Glomerular endothelial cell (primary cell): ENCODE measurements at regions not wholly inside any gene's neighbourhood (a gene's known extent, or its start where the extent isn't known, plus 50 kb on each side); places are given as distances from the start of the nearest gene placed in this dataset.
"Not testable (repeated sequence)": the region's sequence is repeated elsewhere in the genome, so short reads cannot be mapped to it uniquely, and the experiment has no call there.

Experiments used
- DNase-seq: peaks from one replicate; pipeline ENCODE4 v3.0.0-alpha.2; 2011; ENCODE audit warnings: low read depth, low spot score; ENCODE audit errors: extremely low read depth

DNA sequence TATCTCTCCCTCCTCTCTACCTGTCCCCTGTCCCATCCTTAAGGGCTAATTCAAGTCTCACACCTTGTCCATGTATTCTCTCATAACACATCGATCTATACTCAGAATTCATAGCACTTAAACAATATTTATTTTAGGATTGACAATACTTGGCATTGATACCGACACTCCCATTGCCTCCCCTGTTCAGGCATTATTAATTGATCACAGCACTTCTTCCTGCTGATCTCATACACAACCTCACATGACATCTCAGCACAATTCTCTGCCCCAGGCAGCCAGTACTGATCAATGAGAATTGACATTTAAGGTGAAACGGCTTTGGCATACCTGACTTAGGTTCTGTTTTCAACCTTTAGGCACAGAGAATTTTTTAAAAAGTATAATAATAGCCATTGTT lies 582.4 kb upstream of the BRINP1 start:
- DNase-seq, result no peak

DNA sequence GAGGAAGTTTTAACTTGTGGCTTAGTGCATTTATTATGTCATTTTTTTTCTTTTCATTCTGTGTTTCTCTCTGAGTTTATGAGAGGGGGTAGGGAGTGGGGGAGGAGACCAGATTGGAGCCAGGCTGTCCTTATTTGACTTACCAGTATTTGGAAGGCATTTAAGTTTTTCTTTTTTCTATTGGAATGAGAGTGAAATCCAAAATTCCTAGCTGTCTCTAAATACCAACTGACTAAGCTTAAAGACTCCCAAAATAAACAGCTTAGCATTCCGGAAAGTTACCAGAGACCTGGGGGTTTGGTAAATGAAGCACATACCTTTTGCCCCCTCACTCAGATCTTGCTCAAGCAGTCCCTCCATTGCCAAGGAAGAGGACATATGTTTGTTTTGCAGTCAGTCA lies 581.9 kb upstream of the BRINP1 start:
- DNase-seq, result no peak

DNA sequence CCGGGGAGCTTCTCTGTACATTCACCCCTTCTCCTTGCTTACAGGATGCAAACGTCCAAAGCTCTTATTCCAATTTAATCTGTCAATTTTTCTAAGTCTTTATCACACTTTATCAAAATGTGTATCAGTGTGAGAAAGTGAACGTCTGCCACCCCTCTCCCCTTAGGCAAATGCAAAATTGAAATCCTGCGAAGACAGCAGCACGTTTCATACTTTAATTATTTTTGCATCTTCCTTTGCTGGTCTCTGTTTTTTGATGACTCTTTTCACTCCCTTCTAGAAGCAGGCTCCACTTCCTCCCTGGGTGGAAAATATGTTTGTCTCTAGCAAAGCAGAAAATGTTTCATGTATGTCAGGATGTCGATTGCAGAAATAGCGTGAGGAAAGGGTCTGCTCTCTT lies 576.5 kb upstream of the BRINP1 start:
- no peak for DNase-seq

DNA sequence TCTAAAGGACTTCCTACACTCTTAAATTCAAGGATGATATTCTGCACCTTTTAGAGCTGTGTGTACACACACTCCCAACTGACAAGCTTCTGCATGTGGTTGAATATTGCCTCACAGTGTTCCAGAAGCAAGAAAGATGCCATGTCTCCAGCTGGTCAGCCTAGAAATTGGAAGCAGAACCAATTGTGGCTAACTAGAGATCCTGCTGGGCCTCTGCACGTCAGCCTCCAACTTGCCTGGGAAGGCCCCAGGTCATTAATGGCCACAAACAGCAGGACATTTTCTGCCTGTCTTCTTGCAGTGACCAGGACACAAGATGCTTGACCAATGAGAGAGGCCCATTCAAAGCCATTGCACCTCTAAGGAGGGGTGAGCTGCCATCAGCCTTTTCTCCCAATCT lies 571.9 kb upstream of the BRINP1 start:
- no peak for DNase-seq

DNA sequence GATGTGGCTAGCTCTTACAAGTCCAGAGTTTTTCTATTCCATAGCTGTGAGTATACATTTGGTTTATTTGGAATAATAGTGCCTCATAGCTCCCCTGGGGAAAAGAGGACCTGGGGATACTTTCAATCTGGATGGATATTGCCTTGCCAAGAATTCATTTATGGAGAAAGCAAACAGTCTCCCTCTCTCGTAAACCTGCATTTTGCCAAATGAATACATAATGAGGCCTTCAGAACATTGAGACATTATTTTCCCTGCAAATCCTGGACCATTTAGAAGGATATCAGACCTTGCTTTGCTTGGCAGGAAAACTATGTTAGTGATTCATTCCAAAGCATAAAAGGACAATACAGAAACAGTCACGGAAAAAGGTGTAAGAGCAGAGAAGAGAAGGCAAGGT lies 569.6 kb upstream of the BRINP1 start:
- DNase-seq, result no peak

DNA sequence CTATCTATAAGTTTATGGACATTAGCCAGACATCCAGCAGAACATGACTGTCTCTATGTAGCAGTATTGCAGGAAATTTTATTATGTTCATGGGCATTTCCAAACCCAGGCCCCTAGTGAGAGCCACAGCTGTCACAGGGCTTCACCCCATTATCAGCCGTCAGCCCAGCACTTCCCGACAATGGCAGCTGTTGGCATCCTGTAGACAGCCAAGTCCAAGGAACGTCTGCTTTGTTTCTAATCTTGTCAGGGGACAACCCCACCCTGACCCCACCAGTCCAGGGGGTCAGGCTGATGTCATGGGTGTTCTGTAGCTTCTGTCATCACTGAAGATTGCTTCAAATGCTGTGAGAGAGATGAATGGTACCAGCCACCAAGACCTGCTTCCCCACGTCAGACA lies 565.3 kb upstream of the BRINP1 start:
- DNase-seq, result no peak

DNA sequence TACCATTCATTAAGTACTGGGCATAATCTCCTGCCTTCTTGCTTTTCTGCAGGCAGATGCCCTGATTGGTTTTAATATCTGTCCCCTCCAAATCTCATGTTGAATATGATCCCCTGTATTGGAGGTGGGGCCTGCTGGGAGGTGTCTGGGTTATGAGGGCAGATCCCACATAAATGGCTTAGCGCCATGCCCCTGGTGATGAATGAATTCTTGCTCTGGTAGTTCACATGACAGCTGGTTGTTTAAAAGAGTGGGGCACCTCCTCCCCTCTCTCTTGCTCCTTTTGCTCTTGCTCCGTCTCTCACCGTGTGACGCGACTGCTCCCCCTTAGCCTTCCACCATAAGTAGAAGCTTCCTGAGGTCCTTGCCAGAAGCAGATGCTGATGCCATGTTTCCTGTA lies 564.0 kb upstream of the BRINP1 start:
- DNase-seq, result no peak

DNA sequence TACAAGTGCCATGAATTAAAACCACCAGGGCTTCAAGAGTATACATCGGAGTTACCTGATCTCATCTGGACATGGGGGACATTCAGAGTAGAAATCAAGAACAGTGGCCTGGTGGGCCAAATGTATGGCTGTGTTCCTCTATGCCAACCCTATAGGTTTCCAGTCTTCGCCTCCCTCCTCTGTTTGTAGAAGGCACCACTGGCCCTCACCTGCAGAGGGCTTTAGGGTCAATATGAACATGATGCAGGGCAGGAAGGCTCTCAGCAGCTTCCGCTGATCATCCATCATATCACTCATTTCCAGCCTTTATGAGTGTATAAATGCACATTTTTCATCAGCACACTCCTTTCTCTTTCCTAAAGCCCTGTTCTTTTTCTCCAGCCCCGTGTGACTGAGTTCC lies 555.5 kb upstream of the BRINP1 start:
- no peak for DNase-seq

DNA sequence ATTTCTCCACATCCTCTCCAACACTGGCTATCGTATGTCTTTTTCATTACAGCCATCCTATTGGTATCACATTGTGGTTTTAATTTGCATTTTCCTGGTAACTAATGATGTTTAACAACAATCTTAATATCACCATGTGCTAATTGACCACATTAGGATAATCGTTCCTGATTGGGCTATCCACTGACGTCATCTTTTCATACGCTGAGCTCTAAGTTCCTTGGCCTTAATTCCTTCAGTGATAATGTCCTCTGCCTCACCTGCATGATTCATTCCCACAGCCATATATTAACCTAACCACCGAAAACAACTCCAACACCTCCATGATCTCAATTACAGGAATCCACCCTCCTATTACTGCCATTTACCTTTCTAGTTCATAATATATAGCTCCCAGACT lies 547.9 kb upstream of the BRINP1 start:
- DNase-seq, result no peak

DNA sequence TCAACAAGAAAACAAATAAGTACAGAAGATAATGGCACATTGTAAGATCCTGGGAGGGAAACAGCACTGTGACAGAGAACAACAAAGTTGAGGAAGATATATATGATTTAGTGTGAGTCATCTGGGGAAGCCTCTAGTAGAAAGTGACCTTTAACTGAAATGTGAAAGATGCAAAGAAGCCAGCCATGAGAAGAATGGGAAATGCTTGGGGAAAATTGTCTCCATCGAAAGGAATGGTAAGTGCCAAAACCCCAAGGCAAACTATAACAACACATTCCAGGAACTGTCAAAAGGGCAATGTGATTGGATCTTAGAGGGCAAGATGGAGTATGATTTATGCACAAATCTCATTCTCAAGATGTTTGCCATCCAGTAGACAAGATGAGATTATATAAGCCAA lies 537.8 kb upstream of the BRINP1 start:
- no peak for DNase-seq

DNA sequence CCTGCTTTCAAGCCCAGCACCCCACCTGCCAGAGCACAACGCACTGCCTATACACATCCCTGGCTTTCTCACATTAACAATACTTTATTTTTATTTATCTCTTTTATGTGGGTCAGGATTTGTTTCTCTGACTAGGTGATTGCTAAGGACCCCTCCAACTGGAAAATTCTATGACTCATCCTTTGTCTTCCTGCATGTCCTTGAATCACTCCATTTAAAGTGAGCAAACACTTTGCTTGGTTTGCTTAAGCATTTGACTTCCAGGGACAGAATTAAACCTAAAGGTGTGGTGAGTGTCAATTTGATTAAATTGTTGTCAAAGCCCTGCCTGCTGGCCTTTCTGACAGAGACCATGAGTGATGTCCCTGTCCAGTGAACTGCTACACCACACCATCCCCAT lies 536.5 kb upstream of the BRINP1 start:
- DNase-seq, result no peak

DNA sequence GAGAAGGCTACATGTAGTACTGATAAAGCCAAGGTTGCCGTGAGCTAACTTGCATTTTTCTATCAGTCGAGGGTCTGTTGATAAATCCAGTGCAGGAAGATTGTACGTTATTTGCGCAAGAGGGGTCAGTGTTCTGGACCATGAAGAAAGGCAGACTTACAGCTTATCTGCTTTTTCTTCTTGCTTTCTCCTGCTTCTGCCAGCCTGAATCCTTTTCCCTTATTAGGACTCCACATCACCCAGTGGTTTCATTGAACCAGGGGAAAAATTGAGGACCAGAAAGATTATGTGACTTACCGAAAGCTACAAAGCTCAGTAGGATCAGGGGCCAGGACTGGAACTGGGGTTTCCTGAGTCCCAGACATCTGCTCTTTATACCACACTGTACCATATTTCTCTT lies 534.6 kb upstream of the BRINP1 start:
- DNase-seq, result no peak

DNA sequence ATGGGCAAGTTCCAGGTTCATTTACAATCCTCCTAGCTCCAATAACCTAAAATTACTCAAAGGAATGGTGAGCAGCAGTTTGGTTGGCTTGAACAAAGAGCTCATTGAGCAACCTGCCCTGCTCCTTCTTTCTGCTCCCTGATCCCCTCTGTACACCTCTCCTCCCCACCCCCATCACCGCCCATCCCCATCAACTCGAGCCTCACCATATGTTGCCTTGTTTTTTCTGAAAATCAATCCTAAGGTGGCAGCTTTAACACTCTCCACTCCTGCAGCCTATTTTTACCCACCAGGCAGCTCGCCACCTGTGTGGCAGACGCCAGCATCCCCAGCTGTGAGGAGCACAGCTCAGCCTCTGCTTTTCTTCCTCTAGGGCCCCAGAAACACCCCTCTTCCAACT lies 533.4 kb upstream of the BRINP1 start:
- DNase-seq, result no peak

DNA sequence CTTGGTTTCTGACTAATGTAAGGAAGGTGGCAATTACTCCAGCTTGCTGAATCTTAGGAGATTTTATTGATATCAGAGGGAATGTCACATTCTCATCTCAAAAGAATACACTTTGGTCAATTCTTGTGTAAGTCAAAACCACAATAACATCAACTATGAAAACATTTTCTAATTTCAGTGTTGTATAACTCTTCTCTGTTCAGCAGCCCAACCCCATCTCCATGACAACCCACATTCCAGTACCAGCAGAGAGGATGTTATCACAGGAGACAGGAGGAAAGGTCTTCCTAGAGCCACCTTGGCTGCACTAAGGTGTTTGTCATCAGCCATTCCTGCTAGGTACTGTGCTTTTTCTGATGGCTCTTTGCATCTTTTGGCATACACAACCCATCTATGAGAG lies 529.1 kb upstream of the BRINP1 start:
- no peak for DNase-seq

DNA sequence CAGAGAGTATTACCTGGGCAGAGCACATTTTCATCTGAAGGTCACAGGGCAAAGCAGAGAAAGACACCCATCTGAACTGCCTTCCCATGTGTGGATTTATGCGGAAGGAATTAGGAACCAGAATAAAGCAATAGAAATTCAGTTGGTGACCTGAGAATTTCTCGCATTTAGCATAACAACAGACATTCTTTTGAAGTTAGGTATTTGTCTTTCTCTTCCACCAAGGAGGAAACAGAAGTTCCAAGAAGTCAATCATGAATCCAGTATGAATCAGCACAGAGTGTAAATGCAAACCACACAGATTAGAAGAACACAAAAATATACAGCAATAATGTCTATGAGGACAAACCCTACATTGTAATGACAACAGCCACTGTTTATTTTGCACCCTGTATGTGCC lies 515.2 kb upstream of the BRINP1 start:
- DNase-seq, result no peak

DNA sequence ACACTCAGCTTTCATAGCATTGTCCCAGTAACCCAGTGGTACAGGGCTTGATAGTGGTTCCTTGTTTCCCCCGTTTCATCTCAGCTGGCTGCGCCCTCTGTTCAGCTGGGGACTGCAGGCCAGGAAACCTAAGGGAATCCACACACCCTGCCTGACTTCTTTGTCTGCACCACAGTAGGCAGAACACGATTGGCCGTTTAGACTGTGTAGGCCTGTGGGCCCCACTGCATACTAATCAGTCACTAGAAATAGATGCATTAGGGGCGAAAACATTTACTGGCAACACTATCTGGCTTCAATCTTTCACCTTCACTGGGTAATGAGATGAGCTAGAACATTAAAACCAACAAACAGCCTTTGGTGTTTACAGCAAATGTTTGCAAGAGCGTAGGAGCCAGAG lies 512.7 kb upstream of the BRINP1 start:
- no peak for DNase-seq

DNA sequence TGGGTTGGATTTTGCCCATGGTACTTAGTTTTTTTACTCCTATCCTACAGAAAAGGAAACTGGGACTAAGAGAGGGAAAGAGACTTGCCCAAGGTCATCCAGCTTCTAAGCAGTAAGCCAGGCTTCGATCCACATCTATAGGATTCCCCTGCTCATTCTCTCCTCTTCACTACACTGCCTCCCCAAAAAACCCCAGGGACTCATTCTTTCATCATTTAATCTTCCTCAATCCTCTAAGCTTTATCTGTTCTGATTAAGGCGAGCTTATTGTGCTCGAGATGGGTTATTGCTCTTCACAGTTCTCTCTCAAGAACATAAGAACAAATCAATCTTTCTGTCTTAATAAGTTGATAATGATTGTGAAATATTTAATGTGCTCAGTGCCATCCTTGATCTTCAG lies 511.1 kb upstream of the BRINP1 start:
- no peak for DNase-seq

DNA sequence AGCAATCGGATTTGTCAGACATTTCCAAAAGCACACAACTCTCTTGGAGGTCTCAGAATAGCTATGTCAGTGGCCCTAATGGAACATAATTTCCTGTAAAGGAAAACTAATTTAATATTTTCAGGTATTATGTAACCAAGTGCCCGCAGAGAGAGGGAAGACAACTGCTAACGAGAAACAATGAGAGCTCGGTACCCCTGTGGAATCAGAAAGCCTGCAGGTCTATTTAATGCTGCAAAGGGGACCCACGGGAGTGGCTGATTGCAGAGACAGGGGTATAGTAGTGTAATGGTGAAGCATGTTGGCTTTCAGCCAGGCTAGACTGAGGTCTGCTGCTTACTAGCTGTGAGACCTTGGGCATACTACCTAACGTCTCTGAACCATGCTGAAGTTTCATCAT lies 508.1 kb upstream of the BRINP1 start:
- DNase-seq, result no peak

DNA sequence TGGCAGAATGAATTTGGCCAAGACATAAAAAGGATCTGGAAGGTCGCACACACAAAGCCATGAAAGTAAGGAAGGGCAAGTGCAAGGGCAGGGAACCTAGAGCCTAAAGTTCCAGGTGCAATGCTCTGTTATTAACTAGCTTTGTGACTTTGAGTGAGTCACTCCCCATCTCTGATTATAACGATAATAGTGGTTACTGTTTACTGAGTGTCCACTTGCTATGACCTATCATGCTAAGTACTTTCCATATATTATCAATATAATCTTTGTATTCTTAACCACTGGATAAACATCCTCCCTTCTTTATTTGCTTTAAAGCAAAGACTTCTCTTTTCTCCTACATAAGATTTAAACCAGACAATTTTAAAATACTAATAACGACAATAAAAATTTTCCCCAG lies 504.6 kb upstream of the BRINP1 start:
- no peak for DNase-seq

DNA sequence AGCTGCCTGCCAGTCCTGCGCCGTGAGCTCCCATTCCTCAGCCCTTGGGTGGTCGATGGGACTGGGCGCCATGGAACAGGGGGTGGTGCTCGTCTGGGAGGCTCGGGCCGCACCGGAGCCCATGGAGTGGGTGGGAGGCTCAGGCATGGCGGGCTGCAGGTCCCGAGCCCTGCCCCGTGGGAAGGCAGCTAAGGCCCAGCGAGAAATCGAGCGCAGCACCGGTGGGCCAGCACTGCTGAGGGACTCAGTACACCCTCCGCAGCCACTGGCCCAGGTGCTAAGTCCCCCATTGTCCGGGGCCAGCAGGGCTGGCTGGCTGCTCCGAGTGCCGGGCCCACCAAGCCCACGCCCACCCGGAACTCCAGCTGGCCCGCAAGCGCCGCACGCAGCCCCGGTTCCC lies 501.0 kb upstream of the BRINP1 start:
- not testable (repeated sequence) for DNase-seq

DNA sequence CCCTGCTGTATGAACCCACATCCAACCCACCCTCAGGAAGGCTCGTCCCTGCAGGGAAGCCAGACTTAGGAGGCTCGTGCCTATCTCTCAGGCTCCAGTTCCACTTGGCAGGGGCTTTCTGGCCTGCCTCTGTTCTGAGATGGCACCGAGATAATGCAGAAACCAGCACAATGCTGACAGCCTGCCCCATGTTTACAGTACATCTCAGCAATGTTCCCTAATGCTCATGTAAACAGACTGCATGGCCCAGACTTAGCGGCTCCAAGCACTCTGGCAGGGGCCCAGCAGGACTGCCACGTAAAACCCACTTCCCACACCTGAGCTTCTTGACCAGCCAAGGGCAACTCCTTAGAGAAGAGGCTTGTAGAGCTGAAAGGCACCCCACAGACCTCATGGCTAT lies 499.5 kb upstream of the BRINP1 start:
- DNase-seq, result no peak

DNA sequence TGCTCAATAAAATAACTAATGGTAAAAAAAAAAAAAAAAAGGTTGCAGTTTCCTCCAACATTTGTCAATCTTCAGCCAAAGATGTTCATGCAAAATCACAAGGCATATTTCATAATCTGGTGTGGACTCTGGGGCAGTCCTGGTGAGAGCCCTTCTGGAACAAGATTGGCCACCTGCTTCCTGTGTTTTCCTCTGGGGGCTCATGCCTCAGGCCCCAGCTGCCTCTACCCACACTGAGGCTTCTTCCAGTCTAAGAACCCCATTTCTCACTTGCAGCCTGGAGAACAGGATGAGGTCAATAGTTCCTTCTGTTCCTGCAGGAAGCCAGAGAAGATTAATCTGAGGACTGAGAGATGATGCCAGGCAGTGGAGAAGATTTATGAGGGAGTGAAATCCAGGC lies 492.6 kb upstream of the BRINP1 start:
- no peak for DNase-seq

DNA sequence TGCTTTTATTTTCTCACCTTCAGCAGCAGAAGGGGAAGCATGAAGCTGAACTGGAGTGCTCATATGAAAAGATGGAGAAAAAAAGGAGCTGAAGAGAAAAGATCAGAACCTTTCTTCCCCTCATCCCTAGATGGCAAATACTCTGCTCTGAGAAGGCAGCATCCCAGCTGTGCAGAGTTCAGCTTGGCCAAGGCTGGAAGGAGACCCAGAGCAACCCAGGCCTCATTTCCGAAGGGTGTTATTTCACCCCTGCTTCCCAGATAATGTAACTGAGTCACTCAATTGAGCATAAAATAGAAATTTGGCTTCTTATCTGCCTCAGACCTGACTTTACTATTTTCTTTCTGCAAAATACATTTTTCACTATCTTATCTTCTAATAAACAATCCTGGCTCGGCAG lies 489.9 kb upstream of the BRINP1 start:
- DNase-seq, result no peak

DNA sequence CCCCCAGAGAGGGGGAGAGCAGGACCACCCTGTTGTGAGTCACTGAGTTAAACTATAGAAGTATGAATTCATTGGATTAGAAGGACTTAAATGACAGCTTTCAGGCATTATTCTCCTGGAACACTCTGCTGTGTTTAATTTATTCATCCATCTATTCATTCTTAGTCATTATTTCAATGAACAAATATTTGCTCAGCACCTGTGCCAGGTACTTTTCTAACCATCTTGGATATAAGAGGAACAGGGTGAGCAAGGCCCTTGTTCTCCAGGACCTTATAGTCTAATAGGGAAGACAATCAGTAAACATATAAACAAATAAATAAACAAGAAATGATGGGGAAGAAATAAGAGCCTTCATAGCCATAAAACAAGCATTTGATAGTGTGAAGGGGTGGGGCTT lies 483.9 kb upstream of the BRINP1 start:
- no peak for DNase-seq
